DND-41 (cell line): ENCODE measurements at regions not wholly inside any gene's neighbourhood (a gene's known extent, or its start where the extent isn't known, plus 50 kb on each side); places are given as distances from the start of the nearest gene placed in this dataset.

Experiments used
- ATAC-seq: fragments of 200-7000 bp; cut with Tn5 transposase; 3 replicates; pipeline ENCODE4 v1.9.1; 2021; ENCODE audit warnings: low read depth; ENCODE audit not compliant: insufficient read depth
- DNase-seq: peaks from one replicate; pipeline ENCODE4 v3.0.0-alpha.2; 2020
- H2AFZ ChIP-seq: 2 replicates; pipeline ENCODE4 v1.6.0; 2012; ENCODE audit warnings: low read depth, low read length
- H3K27ac ChIP-seq: 2 replicates; pipeline ENCODE4 v1.5.1; 2012; ENCODE audit warnings: low read length, inconsistent platforms
- H3K27me3 ChIP-seq: fragments of 200-600 bp; sonication (generic); 2 replicates; pipeline ENCODE4 v1.6.0; 2012; ENCODE audit warnings: low read length, mild to moderate bottlenecking, inconsistent platforms; ENCODE audit not compliant: insufficient read depth, poor library complexity
- H3K36me3 ChIP-seq: 2 replicates; pipeline ENCODE4 v1.5.1; 2012; ENCODE audit warnings: low read length, inconsistent platforms; ENCODE audit not compliant: insufficient read depth
- H3K4me1 ChIP-seq: 2 replicates; pipeline ENCODE4 v1.5.1; 2012; ENCODE audit warnings: mild to moderate bottlenecking, low read length; ENCODE audit not compliant: insufficient read depth
- H3K4me2 ChIP-seq: 2 replicates; pipeline ENCODE4 v1.6.0; 2012; ENCODE audit warnings: mild to moderate bottlenecking, moderate library complexity, low read length, inconsistent platforms; ENCODE audit not compliant: insufficient read depth
- H3K4me3 ChIP-seq, 2 experiments: fragments of 200-600 bp in 1 of 2; shearing (Covaris generic) in 1 of 2; 2 replicates each; pipeline ENCODE4 v1.5.1; 2012 to 2016; ENCODE audit warnings: inconsistent platforms in 2 of 2, low read length in 2 of 2, mild to moderate bottlenecking in 2 of 2, low read depth in 1 of 2, moderate library complexity in 1 of 2
- H3K79me2 ChIP-seq: 2 replicates; pipeline ENCODE4 v1.6.0; 2012; ENCODE audit warnings: low read length, inconsistent platforms; ENCODE audit not compliant: insufficient read depth
- H3K9ac ChIP-seq: 2 replicates; pipeline ENCODE4 v1.6.0; 2012; ENCODE audit warnings: low read depth, mild to moderate bottlenecking, inconsistent platforms, low read length, moderate library complexity
- H3K9me3 ChIP-seq: 2 replicates; pipeline ENCODE4 v1.5.1; 2012; ENCODE audit warnings: low read length, moderate library complexity, mild to moderate bottlenecking, inconsistent platforms; ENCODE audit not compliant: insufficient read depth, severe bottlenecking
- H4K20me1 ChIP-seq: 2 replicates; pipeline ENCODE4 v1.6.0; 2012; ENCODE audit warnings: low read length; ENCODE audit not compliant: insufficient read depth
- EZH2 ChIP-seq: IDR thresholded peaks from 3 replicates; pipeline ENCODE4 v1.6.1; 2012; ENCODE audit warnings: borderline replicate concordance, low read depth, mild to moderate bottlenecking, moderate library complexity, low read length, inconsistent platforms; ENCODE audit not compliant: severe bottlenecking
- TF ChIP-seq, protein P1 (sequence below): IDR thresholded peaks from 2 replicates; pipeline ENCODE4 v1.5.1; 2012; ENCODE audit warnings: borderline replicate concordance, low read length, moderate library complexity, mild to moderate bottlenecking; ENCODE audit not compliant: poor library complexity, severe bottlenecking; ENCODE audit errors: extremely low read depth

DNA sequence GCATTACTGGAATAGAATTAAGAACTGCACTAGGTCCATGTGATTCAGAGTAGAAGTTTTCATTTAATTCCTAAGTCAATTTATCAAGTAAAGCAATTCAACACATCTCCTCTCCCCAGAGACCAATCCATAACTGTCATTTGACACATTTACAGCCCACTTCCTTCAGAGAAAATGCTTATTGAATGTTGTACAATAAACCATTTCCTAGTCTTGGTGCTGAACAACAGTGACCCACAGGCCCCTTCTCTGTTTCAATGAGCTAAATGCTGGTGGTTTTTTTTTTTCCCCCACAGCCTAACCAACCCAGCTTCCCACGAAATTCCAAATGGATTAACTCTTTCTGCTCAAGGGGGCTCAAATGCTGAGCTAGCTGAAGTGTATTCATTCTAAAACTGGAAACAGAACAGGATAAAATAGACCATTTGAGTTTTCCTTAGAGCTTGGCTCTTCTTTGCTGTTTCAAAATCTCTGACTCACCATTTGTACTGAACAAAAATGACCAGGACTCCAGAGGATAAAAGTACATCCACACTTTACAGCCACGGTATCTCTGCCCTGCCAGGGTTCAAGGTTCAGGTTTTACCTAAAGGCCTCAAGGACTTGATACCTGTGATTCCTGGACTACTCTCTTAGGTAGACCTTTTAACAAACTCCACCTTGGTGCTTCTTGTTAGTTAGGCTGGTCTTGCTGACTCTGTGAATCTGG lies 62.3 kb downstream of the TMEM100 start:
- Histone ChIP-seq H3K27ac (no peak overlapping the region), H3K9me3 (no peaks in the 10 kb centered on the region), H3K4me2 (no peak overlapping the region), H4K20me1 (no peaks in the 10 kb centered on the region), H3K4me1 (no peaks in the 10 kb centered on the region), H3K4me3 (no peak overlapping the region), H2AFZ (no peak overlapping the region), H3K9ac (no peak overlapping the region), H3K27me3 (no peaks in the 10 kb centered on the region), H3K36me3 (no peaks in the 10 kb centered on the region), H3K79me2 (no peaks in the 10 kb centered on the region)
- TF ChIP-seq, protein P1, sequence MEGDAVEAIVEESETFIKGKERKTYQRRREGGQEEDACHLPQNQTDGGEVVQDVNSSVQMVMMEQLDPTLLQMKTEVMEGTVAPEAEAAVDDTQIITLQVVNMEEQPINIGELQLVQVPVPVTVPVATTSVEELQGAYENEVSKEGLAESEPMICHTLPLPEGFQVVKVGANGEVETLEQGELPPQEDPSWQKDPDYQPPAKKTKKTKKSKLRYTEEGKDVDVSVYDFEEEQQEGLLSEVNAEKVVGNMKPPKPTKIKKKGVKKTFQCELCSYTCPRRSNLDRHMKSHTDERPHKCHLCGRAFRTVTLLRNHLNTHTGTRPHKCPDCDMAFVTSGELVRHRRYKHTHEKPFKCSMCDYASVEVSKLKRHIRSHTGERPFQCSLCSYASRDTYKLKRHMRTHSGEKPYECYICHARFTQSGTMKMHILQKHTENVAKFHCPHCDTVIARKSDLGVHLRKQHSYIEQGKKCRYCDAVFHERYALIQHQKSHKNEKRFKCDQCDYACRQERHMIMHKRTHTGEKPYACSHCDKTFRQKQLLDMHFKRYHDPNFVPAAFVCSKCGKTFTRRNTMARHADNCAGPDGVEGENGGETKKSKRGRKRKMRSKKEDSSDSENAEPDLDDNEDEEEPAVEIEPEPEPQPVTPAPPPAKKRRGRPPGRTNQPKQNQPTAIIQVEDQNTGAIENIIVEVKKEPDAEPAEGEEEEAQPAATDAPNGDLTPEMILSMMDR = no peak
- no peak for TF ChIP-seq EZH2
- no peak for DNase-seq
- no peak; the same call in 2 of the 3 replicates for ATAC-seq

DNA sequence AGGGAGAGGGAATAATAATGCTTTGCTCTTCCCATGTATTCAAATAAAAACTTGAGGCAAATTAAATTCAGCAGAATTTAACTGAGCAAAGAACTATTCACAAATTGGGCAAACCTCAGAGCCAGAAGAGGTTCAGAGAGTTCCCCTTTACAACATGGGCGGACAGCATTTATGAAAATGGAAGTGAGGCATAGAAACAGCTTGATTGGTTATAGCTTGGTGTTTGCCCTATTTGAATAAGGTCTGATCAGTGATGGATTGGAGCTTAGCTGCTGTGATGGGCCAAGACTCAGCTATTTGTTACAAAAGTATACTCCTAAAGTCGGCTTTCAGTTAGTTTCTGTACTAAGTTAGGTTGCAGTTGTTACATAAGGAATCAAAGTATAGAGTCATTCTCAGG lies 63.0 kb downstream of the TMEM100 start:
- H3K9me3 ChIP-seq = no peaks in the 10 kb centered on the region
- no peaks in the 10 kb centered on the region for H3K79me2 ChIP-seq
- ATAC-seq (no peak), DNase-seq (no peak)
- H4K20me1 ChIP-seq = no peaks in the 10 kb centered on the region
- no peaks in the 10 kb centered on the region for H3K36me3 ChIP-seq
- H3K4me3 ChIP-seq = no peak overlapping the region
- no peak for TF ChIP-seq EZH2
- TF ChIP-seq, protein P1 = no peak
- H3K4me2 ChIP-seq = no peak overlapping the region
- no peak overlapping the region for H2AFZ ChIP-seq
- no peaks in the 10 kb centered on the region for H3K4me1 ChIP-seq
- no peak overlapping the region for H3K9ac ChIP-seq
- H3K27me3 ChIP-seq = no peaks in the 10 kb centered on the region
- H3K27ac ChIP-seq = no peak overlapping the region

DNA sequence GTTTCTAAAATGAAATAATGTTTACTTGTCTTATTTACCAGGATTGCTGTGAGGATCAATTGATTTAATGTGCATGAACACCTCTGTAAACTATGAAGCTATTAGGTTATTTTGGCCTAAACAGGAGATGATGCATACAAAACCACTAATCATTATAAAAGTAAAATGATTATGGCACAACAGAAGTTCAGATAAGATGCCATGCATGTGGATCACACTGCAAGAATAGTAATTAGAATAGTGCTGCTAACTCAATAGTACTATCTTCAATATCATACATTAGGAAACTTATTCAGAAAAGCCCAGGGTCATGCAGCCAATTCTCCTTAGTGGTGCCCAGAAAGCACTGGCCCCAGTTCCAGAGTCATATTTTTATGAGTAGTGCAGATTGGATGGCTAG lies 66.9 kb downstream of the TMEM100 start:
- no peak overlapping the region for H3K9ac ChIP-seq
- no peak overlapping the region for H3K27ac ChIP-seq
- TF ChIP-seq EZH2 = no peak
- TF ChIP-seq, protein P1 = no peak
- no peaks in the 10 kb centered on the region for H3K79me2 ChIP-seq
- H3K4me2 ChIP-seq = no peak overlapping the region
- H3K27me3 ChIP-seq = no peaks in the 10 kb centered on the region
- no peak overlapping the region for H2AFZ ChIP-seq
- no peaks in the 10 kb centered on the region for H3K4me1 ChIP-seq
- DNase-seq (no peak), ATAC-seq (no peak)
- H3K9me3 ChIP-seq = no peaks in the 10 kb centered on the region
- no peak overlapping the region for H3K4me3 ChIP-seq
- H3K36me3 ChIP-seq = no peaks in the 10 kb centered on the region
- H4K20me1 ChIP-seq = no peaks in the 10 kb centered on the region

DNA sequence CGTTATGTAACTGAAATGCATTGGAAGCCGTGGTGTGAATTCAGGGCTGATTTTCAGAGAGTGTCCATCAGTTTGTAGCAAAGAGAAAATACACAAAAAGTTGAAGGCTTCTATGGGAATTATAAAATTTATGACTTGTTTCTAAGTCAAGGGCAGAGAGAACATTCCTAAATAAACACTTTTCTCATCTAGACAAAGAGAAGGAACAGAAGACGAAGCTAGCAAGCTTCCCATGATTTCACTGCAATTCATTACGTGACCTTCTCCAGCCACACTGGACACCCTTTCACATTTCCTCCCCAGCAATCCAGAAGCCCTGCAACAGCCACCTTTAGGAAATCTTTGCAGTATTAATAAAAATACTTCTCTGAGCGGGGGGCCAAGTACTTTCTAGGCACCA lies 67.8 kb downstream of the TMEM100 start:
- no peak for ATAC-seq
- DNase-seq = no peak
- no peak overlapping the region for H2AFZ ChIP-seq
- H3K36me3 ChIP-seq = no peaks in the 10 kb centered on the region
- H3K9ac ChIP-seq = no peak overlapping the region
- no peak overlapping the region for H3K4me2 ChIP-seq
- no peaks in the 10 kb centered on the region for H3K9me3 ChIP-seq
- TF ChIP-seq, protein P1 = no peak
- no peak for TF ChIP-seq EZH2
- H3K4me3 ChIP-seq = no peak overlapping the region
- no peaks in the 10 kb centered on the region for H3K27me3 ChIP-seq
- no peaks in the 10 kb centered on the region for H3K4me1 ChIP-seq
- H3K27ac ChIP-seq = no peak overlapping the region
- no peaks in the 10 kb centered on the region for H3K79me2 ChIP-seq
- H4K20me1 ChIP-seq = no peaks in the 10 kb centered on the region
